ENCODE measurements at regions not wholly inside any gene's neighbourhood (a gene's known extent, or its start where the extent isn't known, plus 50 kb on each side); places are given as distances from the start of the nearest gene placed in this dataset.

DNA sequence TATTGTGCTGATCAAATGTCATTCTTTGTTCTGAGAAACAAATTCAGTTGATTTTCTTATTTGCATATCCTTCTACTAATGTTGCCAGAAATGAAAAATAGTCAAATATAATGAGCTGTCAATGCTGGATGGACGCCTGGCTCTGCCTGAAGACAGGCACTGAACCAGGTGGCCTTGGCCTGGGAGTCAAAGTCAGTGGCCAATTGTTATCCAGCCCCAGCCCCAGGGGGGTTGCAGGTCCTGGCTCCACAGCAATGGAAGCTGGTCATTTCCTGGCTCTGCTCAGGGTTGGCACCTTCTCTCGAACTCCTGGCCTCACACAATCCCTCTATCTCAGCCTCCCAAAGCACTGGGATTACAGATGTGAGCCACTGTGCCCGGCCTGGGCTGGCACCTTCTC is 176.8 kb upstream of the GLI2 start:
- TF ChIP-seq CTCF (conservative IDR thresholded peaks at IDR 0.05; ENCODE audit: low read depth in 2 of 2) (no peak), ZNF331 (CRISPR knock-in tag; IDR thresholded peaks at IDR 0.05; ENCODE audit: low read depth) (no peak), EZH2 (IDR thresholded peaks at IDR 0.05; ENCODE audit: low read depth, unreplicated experiment) (no peak)
